Chondrocyte (in vitro differentiated cells): ENCODE measurements at regions not wholly inside any gene's neighbourhood (a gene's known extent, or its start where the extent isn't known, plus 50 kb on each side); places are given as distances from the start of the nearest gene placed in this dataset.

Experiments used
- DNase-seq: peaks from one replicate; pipeline ENCODE4 v3.0.0; 2021; ENCODE audit warnings: mixed read lengths, low spot score
- H3K27ac Mint-ChIP-seq: one replicate; pipeline ENCODE4 v1.8.0; 2021; ENCODE audit warnings: mild to moderate bottlenecking, moderate library complexity, mixed read lengths; ENCODE audit not compliant: unreplicated experiment
- H3K27me3 Mint-ChIP-seq: 2 replicates; pipeline ENCODE4 v1.8.0; 2021; ENCODE audit warnings: low read depth, mixed read lengths
- H3K36me3 Mint-ChIP-seq: 2 replicates; pipeline ENCODE4 v1.8.0; 2021; ENCODE audit warnings: low read depth, mixed read lengths
- H3K4me1 Mint-ChIP-seq: 2 replicates; pipeline ENCODE4 v1.8.0; 2021; ENCODE audit warnings: low read depth, mild to moderate bottlenecking, mixed read lengths
- H3K4me3 Mint-ChIP-seq: one replicate; pipeline ENCODE4 v1.8.0; 2021; ENCODE audit warnings: mild to moderate bottlenecking, moderate library complexity, mixed read lengths; ENCODE audit not compliant: unreplicated experiment
- H3K9me3 Mint-ChIP-seq: 2 replicates; pipeline ENCODE4 v1.8.0; 2021; ENCODE audit warnings: low read depth, mixed read lengths
- TF ChIP-seq, protein P1 (sequence below): fragments of 200-600 bp; sonication (generic); IDR thresholded peaks from 2 replicates; pipeline ENCODE4 v1.5.0; 2021; ENCODE audit warnings: antibody characterized with exemption, mild to moderate bottlenecking, moderate library complexity

DNA sequence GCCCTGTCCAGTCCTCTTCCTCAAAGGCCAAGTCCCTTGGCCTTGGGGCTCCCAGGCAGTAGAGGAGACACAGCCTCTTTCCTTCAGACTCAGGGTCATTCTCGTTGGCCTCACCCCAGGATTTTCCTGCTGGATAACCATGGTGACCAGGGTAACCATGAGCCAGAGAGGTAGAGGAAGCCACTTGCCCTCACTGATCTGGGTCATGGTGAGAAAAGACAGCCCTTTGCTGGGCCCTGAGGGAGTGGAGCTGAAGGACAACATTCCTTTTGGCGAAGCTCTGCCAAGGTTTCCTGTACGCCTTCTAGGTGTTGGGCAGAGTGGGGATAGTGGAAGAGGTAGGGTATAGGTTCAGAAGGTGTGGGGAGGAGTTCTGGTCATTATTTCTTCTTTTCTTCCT lies 53.1 kb upstream of the WNT4 start:
- TF ChIP-seq, protein P1, sequence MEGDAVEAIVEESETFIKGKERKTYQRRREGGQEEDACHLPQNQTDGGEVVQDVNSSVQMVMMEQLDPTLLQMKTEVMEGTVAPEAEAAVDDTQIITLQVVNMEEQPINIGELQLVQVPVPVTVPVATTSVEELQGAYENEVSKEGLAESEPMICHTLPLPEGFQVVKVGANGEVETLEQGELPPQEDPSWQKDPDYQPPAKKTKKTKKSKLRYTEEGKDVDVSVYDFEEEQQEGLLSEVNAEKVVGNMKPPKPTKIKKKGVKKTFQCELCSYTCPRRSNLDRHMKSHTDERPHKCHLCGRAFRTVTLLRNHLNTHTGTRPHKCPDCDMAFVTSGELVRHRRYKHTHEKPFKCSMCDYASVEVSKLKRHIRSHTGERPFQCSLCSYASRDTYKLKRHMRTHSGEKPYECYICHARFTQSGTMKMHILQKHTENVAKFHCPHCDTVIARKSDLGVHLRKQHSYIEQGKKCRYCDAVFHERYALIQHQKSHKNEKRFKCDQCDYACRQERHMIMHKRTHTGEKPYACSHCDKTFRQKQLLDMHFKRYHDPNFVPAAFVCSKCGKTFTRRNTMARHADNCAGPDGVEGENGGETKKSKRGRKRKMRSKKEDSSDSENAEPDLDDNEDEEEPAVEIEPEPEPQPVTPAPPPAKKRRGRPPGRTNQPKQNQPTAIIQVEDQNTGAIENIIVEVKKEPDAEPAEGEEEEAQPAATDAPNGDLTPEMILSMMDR: no peak
- peaks cover 59% of the 10 kb centered on the region for H3K27me3 Mint-ChIP-seq
- peaks cover 6% of the 10 kb centered on the region for H3K9me3 Mint-ChIP-seq
- peak; percentile 12 for DNase-seq
- peaks cover 5% of the 10 kb centered on the region for H3K36me3 Mint-ChIP-seq
- H3K4me1 Mint-ChIP-seq: no peaks in the 10 kb centered on the region
- H3K27ac Mint-ChIP-seq: no peak overlapping the region
- H3K4me3 Mint-ChIP-seq: no peak overlapping the region

DNA sequence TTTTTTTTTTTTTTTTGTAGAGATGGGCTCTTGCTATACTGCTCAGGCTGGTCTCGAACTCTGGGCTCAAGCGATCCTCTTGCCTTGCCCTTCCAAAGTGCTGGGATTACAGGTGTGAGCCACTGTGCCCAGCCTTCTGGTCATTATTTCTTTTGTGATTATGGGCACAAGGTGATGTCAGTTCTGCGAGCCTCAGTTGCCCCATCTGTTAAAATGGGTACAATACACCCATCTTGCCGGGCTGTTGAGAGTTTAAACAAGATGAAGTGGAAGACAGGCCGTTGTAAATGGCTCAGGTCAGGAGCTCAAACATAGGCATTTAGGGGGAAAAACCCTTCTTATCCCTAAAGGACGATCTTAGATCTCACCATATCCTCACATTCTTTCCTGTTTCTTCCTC lies 53.7 kb upstream of the WNT4 start:
- TF ChIP-seq, protein P1: no peak
- Mint-ChIP-seq H3K4me1 (no peaks in the 10 kb centered on the region), H3K27me3 (peaks cover 53% of the 10 kb centered on the region), H3K4me3 (no peak overlapping the region), H3K27ac (no peak overlapping the region), H3K36me3 (peaks cover 3% of the 10 kb centered on the region), H3K9me3 (peaks cover 6% of the 10 kb centered on the region)
- peak; percentile 7 for DNase-seq

DNA sequence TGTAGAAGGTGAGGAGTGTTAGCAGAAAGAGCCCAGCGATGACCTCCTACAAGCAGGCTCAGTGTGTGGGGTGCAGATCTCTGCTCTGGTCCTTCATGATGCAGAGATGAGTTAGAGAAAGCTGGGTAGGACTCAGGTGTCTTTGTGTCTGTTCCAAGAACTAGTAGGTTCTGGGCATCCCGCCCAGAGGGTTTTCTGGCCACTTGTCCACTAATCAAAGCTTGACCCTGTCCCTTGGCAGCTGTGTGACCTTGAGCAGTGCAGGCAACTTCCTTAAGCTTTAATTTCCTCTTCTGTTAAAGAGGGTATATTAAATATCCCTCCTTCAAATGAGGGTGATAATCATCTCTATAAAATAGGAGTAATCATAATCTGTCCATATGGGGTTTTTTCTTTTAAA lies 54.7 kb upstream of the WNT4 start:
- H3K4me3 Mint-ChIP-seq: no peak overlapping the region
- peak; percentile 21 for DNase-seq
- no peak overlapping the region for H3K27ac Mint-ChIP-seq
- peaks cover 49% of the 10 kb centered on the region for H3K27me3 Mint-ChIP-seq
- H3K4me1 Mint-ChIP-seq: no peaks in the 10 kb centered on the region
- H3K36me3 Mint-ChIP-seq: peaks cover 2% of the 10 kb centered on the region
- peaks cover 6% of the 10 kb centered on the region for H3K9me3 Mint-ChIP-seq
- TF ChIP-seq, protein P1: no peak

DNA sequence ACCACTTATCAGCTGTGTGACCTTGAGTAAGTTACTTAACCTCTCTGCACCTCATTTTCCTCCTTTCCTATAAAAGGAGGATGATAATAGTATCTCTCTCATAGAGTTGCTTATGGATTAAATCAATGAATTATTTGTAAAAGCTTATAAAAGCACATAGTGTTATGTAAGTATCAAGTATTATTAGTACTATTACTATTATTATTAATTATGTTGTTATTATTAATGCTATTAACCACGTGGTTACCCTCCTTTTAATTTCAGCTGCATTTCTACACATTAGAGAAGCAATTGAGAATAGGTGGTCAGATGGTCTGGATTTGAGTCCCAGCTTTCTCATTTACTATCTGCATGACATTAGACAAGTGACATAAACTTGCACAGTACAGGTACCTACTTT lies 58.1 kb upstream of the WNT4 start:
- peaks cover 6% of the 10 kb centered on the region for H3K9me3 Mint-ChIP-seq
- DNase-seq: no peak
- H3K27ac Mint-ChIP-seq: no peak overlapping the region
- H3K4me3 Mint-ChIP-seq: no peak overlapping the region
- peaks cover 61% of the 10 kb centered on the region for H3K27me3 Mint-ChIP-seq
- TF ChIP-seq, protein P1: no peak
- H3K36me3 Mint-ChIP-seq: peaks cover 2% of the 10 kb centered on the region
- H3K4me1 Mint-ChIP-seq: peaks cover 10% of the 10 kb centered on the region

DNA sequence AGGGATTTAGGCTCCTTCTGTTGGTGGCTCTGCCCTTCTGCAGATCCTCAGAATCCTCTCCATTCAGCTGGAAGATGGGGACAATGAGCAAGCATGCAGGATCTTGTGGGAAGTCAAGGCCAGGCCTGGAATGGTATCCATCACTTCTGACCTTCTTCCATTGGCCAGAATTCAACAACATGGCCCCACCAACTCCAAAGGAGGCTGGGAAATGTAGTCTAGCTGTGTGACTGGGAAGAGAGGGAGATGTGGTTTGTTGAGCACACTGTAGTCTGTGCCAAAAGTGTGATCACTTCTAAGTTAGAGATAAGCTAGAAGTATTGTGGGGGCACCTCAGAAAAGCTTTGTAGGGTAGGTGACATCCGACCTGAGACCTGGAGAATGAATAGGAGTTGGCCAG lies 60.4 kb upstream of the WNT4 start:
- H3K27ac Mint-ChIP-seq: no peak overlapping the region
- DNase-seq: no peak
- peaks cover 66% of the 10 kb centered on the region for H3K27me3 Mint-ChIP-seq
- TF ChIP-seq, protein P1: no peak
- H3K36me3 Mint-ChIP-seq: peaks cover 2% of the 10 kb centered on the region
- peaks cover 10% of the 10 kb centered on the region for H3K4me1 Mint-ChIP-seq
- peaks cover 6% of the 10 kb centered on the region for H3K9me3 Mint-ChIP-seq
- H3K4me3 Mint-ChIP-seq: no peak overlapping the region
